HL-60 (cell line): ENCODE measurements at regions not wholly inside any gene's neighbourhood (a gene's known extent, or its start where the extent isn't known, plus 50 kb on each side); places are given as distances from the start of the nearest gene placed in this dataset.

Source experiments
- DNase-seq, 2 experiments: peaks; one replicate each; pipeline ENCODE4 v3.0.0-alpha.2; 2010 to 2020; ENCODE audit warnings: low read depth in 1 of 2, low spot score in 1 of 2
- H3K27ac ChIP-seq: fragments of 250-450 bp; sonication (Bioruptor Pico); replicated peaks from 2 replicates; pipeline ENCODE4 v1.5.1; 2020; ENCODE audit warnings: mild to moderate bottlenecking, moderate library complexity
- H3K27me3 ChIP-seq: fragments of 250-450 bp; sonication (Bioruptor Pico); 2 replicates; pipeline ENCODE4 v1.5.1; 2021; ENCODE audit warnings: mild to moderate bottlenecking, moderate library complexity; ENCODE audit not compliant: insufficient read depth, poor library complexity, severe bottlenecking
- H3K4me3 ChIP-seq: replicated peaks from 2 replicates; pipeline ENCODE4 v1.5.1; 2011; ENCODE audit warnings: mild to moderate bottlenecking, control low read depth, low read length; ENCODE audit not compliant: insufficient read depth
- CTCF ChIP-seq: IDR thresholded peaks from one replicate; pipeline ENCODE4 v1.5.1; 2011; ENCODE audit warnings: low read length, control low read depth, inconsistent platforms; ENCODE audit not compliant: insufficient read depth
- GABPA ChIP-seq: IDR thresholded peaks from 2 replicates; pipeline ENCODE4 v1.6.1; 2012; ENCODE audit warnings: low read depth
- POLR2AphosphoS5 ChIP-seq: IDR thresholded peaks from 2 replicates; pipeline ENCODE4 v1.6.1; 2012; ENCODE audit warnings: low read depth
- REST ChIP-seq: IDR thresholded peaks from 2 replicates; pipeline ENCODE4 v1.6.1; 2012; ENCODE audit warnings: low read depth; ENCODE audit not compliant: insufficient replicate concordance
- SPI1 ChIP-seq: IDR thresholded peaks from 2 replicates; pipeline ENCODE4 v1.6.1; 2012; ENCODE audit warnings: low read depth, mild to moderate bottlenecking, borderline replicate concordance

GRCh38 chrX:128759177-128759576 is 707.0 kb upstream of the ACTRT1 start:
- no peaks in the 10 kb centered on the region for H3K27me3 ChIP-seq
- no peak for TF ChIP-seq POLR2AphosphoS5
- no peak for TF ChIP-seq SPI1
- TF ChIP-seq REST: no peak
- no peak for TF ChIP-seq GABPA
- no peak for TF ChIP-seq CTCF
- H3K4me3 ChIP-seq: no peak overlapping the region
- no peak for DNase-seq
- H3K27ac ChIP-seq: no peak overlapping the region

- H3K4me3 ChIP-seq: no peak overlapping the region
- TF ChIP-seq CTCF: no peak
- no peak for TF ChIP-seq REST
- no peak for TF ChIP-seq POLR2AphosphoS5
- no peak for TF ChIP-seq SPI1
- TF ChIP-seq GABPA: no peak
- H3K27ac ChIP-seq: no peak overlapping the region
- no peak for DNase-seq
- H3K27me3 ChIP-seq: no peaks in the 10 kb centered on the region
These were observed 701.9 kb upstream of the ACTRT1 start for GRCh38 chrX:128754130-128754529.

GRCh38 chrX:128739539-128739938 is 687.3 kb upstream of the ACTRT1 start:
- TF ChIP-seq POLR2AphosphoS5 (no peak), CTCF (no peak), GABPA (no peak)
- DNase-seq: no peak

GRCh38 chrX:128728943-128729342 is 676.7 kb upstream of the ACTRT1 start:
- DNase-seq: no peak
- Histone ChIP-seq H3K27ac (no peak overlapping the region), H3K4me3 (no peak overlapping the region), H3K27me3 (no peaks in the 10 kb centered on the region)
- TF ChIP-seq GABPA: no peak
- TF ChIP-seq SPI1: no peak
- TF ChIP-seq REST: no peak
- TF ChIP-seq POLR2AphosphoS5: no peak
- no peak for TF ChIP-seq CTCF

More at GRCh38 chrX:128739539-128739938, 687.3 kb upstream of the ACTRT1 start:
- Histone ChIP-seq H3K27ac (no peak overlapping the region), H3K4me3 (no peak overlapping the region), H3K27me3 (no peaks in the 10 kb centered on the region)
